HK-2 (cell line): ENCODE measurements at regions not wholly inside any gene's neighbourhood (a gene's known extent, or its start where the extent isn't known, plus 50 kb on each side); places are given as distances from the start of the nearest gene placed in this dataset.
"Not testable (repeated sequence)": the region's sequence is repeated elsewhere in the genome, so short reads cannot be mapped to it uniquely, and the experiment has no call there.

Source experiments
- DNase-seq: peaks from one replicate; pipeline ENCODE4 v3.0.0-alpha.2; 2018; ENCODE audit not compliant: unreplicated experiment

DNA sequence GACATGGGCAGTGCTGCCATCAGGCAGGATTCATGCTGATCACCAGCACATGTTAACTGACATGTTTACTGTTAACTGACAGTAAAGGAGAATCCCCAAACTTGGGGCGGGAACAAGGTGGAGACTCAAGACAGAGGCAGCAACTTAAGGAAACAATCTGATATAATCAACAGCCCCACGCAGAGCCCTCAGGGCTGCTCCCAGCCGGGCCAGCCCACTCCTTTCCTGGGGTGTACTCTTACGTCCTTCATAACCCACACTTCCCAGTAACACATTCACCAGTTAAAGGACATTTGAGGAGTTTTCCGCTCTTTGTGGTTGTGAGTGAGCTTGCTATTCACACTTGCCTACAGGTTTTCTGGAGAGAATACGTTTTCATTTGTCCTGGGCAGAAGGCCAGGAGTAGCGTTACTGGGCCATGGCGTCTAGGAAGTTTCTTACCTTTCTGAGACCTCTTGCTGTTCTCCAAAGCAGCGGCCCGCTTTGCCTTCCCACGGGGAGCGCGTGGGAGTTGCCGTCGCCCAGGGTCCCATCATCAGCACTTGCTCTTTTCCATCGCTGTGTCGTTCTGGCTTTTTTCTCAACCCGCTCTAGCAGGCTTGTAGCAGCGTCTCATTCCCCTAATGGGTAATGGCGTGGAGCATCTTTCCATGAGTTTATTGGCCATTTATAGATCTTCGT lies 56.4 kb downstream of the FOXF2 start:
- DNase-seq: no peak

DNA sequence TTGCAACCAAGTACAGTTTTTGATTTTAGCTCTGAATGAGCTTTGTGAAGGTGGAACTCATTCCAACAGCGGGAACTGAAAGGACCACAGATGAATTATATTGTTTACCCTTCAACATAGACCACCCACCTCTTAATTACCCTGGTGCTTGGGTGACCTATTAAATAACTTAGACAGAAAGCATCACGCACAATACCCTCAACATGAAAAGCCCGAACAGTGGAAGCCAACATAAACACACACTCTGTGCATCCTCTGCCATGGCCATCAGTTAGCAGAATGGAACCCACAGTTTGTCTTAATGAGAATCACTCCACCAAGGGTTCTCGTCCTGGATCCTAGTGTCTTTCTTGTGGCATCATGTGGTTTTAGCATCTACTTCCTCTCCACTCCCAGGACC lies 60.5 kb downstream of the FOXF2 start:
- no peak for DNase-seq

DNA sequence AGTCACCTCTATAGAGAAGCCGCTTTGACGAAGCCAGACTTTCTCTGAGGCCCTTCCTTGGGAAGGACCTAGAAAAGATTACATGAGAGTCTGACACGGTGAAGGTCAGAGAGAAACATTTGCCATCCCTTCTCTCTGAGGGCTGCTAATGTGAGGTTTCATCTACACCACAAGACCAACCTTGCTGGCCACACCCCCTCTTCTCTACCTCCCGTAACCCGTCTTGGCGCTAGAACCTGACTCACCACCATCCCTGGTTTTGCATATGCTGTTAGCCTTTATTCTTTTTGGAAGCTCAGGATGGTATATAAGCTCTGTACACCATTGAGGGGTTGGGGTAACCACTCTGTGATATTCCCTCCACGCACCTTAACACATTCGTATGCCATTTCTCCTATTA lies 63.6 kb downstream of the FOXF2 start:
- DNase-seq: no peak

DNA sequence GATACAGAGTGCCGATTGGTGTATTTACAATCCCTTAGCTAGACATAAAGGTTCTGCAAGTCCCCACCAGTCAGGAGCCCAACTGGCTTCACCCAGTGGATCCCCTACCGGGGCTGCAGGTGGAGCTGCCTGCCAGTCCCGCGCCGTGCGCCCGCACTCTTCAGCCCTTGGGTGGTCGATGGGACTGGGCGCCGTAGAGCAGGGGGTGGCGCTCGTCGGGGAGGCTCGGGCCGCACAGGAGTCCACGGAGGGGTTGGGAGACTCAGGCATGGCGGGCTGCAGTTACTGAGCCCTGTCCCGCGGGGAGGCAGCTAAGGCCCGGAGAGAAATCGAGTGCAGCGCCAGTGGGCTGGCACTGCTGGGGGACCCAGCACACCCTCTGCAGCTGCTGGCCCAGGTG lies 67.4 kb downstream of the FOXF2 start:
- DNase-seq: not testable (repeated sequence)

DNA sequence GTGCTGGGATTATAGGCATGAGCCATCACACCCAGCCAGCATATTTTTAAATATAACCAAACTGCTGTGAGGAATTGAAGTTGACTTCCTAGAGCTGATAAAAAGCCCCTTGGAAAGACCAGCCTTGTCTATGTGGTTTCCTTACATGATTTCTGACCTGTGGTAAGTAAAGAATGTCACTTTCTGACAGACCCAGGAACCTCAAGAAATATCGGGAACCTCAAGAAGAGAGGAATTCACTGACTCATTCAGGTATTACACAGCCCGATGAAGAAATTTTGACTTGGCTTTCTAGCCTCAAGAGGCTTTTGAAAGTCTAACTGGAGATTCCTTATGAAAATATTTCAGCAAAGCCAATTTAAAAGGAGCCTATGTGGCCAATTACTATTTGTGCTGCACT lies 71.8 kb downstream of the FOXF2 start:
- no peak for DNase-seq

DNA sequence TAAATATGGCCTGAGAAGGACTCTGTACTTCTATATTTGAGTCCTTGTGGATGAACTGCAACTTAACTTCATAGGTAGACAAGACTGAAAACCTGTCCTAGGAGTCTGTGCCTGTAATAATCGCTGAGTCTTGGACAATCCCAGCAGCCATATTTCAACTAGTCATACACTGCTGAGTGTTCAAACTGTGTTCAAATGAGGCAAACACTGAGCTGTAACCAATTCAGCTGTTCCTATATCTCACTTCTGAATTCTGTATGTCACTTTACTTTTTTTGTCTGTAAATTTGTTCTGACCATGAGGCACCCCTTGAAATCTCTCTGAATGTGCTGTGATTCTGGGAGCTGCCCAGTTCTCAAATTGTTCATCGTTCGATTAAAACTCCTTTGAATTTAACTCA lies 72.4 kb downstream of the FOXF2 start:
- no peak for DNase-seq

DNA sequence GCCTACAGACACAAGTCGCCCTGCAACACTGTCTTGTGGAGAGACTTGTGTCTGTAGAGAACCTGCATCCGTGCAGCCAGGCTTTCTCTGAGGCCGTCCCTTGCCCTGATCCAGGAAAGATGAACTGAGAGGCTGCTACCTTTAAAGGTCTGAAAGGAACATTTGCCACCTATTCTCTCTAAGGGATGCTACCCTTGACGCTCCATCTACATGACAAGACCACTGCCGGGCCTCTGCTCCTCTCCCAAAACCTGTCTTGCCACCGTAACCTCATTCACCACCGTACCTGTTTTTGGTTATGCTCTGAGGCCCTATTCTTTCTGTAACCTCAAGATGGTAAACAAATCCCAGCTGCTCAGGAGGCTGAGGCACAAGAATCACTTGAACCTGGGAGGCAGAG lies 73.9 kb downstream of the FOXF2 start:
- no peak for DNase-seq

DNA sequence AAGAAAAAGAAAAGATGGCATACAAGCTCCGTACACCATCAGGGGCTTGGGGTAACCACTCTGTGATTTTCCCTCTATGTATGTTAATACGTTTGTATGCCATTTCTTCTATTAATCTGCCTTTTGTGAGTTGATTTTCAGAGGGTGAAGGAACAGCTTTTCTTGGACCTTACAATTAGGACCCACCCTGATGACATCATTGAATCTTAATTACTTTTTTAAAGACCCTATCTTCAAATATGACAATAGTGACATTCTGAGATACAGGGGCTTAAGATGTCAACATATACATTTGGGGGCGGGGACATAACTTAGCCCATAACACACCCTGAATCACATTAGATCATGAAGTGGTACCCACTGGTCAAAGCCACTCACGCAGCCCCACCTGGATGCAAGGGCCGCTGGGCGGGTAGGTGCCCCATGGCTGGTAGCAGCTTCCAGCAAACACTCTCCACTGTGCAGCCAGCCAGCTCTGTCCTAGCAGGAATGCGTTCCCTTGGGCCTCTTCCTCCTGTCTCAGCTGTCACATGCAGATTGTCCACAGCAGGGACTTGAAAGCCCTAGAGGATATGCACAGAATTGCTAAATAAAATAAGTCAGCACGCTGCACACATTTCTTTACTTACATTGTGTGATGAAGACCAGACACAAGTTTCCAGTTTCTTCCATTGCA lies 74.5 kb downstream of the FOXF2 start:
- DNase-seq: no peak

DNA sequence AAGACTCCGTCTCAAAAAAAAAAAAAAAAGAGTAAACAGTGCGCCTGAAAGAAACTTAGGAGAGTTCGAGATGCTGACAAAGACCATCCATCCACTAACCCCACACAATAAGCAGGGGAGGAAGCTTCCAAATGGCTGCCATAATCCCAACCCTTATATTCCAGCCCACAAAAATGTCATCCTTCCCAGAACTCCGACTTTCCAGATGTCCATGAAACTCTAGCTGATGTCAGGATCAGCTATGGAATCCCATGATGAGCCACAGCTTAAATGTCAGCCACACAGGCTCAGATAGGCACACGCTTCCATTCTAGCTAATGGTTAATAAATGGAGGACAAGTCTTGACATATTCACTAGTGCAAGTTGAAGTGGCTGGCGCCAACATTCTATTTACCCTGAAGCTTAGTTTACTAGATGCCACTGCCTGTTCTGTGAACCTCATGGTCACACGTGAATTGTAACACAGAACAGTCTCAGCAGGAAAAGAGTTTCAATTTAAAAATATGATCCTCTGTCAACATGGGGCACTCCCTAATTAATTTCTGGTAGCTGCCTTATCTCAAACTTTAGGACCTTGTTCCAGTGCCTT lies 75.5 kb downstream of the FOXF2 start:
- no peak for DNase-seq

DNA sequence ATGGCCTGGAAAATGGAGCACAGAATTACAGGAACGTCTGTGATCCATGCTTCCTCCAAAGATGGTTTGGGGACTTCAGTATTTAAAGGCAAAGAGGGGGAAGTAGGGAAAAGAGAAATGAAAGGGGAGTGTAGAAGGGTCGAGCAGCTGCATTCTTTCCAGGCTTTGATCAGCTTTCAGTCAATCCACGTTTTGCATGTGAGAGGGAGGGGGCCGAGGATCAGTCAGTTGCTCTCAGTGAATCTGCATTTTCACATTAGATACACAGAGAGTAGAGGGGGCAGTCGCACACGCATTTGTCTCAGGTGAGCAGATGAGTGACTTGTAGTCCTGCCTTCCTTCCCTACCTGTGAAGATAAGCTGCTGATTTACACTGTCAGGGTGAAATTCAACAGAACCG lies 78.8 kb downstream of the FOXF2 start:
- no peak for DNase-seq

DNA sequence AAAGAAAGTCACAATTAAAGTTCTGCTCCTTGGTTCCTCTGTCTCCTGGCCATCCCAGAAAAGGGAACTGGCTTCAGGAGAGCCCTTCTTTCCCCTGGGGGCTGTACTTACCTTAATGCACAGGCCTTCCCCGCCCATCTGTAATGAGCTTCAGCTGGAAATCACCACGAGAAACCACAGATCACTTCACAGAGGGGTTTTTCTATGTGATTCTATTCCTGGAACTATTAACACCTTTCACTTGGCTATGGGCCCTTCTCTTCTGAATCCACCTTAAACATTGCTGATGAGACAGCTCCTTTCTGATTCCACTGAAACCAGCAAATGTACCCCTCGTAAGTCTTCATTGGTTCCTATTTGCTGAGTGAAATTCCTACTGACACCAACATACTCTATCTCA lies 80.7 kb downstream of the FOXF2 start:
- DNase-seq: no peak

DNA sequence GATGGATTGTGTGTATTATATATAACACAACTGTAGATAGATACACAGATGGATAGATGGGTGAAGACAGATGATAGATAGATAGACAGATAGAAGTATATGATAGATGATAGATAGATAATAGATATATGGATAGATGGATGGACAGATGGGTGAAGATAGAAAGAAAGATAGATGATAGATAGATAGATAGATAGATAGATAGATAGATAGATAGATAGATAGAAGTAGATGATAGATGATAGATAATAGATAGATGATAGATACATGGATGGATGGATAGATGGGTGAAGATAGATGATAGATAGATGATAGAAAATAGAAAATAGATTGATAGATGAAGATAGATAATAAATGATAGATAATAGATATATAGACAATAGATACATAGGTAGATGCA lies 83.3 kb downstream of the FOXF2 start:
- no peak for DNase-seq

DNA sequence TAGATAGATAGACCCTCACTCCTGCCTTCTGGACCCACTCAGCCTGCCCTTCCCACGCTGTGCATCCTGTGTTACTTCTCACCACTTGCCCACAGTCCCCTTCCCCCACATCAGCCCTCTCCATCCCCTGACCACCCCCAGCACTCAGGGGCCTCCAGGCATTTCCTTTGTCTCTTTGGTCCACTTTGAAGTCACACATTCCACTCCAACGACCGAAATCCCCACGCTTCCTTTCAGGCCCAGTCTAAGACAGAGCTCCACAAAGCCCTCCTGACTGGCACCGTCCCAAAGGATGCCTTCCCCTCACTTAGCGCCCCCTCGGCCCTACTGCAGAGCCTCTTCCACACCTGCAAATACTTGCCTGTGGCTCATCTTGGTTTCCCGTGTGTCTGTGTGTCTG lies 83.8 kb downstream of the FOXF2 start:
- DNase-seq: no peak

DNA sequence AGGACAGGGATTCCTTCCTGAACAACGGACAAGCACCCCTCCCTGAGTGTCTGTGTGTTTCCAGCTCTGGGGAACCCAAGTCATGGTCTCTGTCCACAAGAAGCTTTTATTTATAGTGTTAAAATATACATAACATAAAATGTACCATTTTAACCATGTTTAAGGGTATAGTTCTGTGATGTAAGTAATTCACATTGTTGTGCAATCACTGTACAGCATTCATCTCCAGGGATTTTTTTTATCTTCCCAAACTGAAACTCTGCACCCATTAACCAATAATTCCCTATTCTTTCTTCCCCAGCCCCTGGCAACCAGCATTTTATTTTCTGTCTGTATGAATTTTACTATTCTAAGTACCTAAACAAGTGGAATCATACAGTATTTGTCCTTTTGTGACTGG lies 84.2 kb downstream of the FOXF2 start:
- DNase-seq: no peak

DNA sequence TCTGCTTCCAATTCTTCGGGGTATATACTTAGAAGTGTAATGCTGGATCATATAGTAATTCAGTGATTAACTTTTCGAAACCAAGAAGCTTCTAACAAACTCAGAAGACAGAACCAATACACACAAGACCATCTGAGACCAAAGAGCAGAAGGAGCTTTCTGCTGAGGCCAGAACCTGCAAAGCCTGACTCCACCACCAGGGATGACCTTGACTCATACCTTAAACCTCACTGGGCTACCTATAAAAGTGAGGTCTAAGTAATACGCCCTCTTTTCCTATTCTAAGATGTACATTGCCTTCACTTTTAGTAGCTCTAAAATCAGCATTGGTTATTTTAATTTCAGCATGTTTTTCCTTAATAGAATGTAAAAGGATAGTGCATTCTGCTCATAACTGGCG lies 84.8 kb downstream of the FOXF2 start:
- DNase-seq: no peak

DNA sequence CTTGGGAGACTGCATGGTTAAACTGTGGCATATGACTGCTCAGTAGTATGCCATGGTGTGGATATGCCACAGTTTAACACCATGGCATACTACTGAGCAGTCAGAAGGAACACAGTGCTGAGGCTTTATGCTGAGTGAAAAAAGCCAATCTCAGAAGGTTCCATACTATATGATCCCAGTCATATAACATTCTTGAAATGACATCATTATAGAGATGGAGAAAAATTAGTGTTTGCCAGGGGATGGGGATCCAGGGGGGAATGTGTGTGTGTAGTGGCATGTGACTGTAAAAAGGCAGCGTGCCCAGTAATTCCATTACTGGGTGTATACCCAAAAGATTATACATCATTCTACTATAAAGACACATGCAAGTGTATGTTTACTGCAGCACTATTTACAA lies 85.8 kb downstream of the FOXF2 start:
- no peak for DNase-seq

DNA sequence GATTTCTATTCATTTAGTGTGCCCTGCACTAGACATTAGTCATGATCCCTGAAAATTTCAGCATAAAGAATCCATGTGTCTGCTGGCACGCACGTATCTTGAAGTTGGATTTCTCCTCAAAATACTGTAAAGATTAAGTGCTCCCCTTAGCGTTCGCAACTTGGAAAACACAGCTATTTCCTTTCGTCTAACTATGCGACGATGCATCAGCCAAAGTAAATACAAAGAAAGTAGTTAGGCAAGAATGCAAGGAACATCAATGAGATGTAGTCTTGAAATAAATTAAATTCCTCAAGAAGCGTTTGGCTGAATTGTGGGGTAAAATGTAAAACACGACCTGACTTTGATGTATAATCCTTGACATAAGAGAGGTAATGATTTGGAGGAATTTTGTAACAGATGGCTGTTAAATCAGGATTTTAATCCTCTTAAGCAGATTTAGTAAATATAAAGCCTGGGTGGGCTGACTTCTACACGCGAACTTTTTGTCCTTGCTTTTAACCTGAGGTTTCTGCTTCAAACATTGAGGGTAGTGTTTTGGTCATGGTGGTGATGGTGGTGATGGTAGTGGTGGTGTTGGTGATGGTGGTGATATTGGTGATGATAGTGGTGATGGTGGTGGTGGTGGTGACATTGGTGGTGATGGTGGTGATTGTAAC lies 88.2 kb downstream of the FOXF2 start:
- DNase-seq: no peak

DNA sequence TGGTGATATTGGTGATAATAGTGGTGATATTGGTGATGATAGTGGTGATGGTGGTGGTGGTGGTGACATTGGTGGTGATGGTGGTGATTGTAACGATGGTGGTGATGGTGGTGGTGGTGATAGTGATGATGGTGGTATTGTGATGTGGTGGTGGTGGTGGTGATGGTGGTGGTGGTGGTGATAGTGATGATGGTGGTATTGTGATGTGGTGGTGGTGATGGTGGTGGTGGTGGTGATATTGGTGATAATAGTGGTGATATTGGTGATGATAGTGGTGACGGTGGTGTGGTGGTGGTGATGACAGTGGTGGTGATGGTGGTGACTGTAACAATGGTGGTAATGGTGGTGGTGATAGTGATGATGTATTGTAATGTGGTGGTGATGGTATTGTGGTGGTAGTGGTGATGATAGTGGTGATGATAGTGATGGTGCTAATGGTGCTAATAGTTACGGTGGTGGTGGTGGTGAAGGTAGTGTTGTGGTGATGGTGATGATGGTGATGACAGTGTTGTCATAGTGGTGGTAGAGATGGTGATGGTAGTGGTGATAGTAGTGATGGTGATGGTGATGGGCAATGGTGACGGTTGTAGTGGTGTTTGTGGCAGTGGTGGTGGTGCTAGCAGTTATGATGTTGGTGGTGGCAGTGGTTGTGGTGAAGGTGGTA lies 88.9 kb downstream of the FOXF2 start:
- DNase-seq: not testable (repeated sequence)

DNA sequence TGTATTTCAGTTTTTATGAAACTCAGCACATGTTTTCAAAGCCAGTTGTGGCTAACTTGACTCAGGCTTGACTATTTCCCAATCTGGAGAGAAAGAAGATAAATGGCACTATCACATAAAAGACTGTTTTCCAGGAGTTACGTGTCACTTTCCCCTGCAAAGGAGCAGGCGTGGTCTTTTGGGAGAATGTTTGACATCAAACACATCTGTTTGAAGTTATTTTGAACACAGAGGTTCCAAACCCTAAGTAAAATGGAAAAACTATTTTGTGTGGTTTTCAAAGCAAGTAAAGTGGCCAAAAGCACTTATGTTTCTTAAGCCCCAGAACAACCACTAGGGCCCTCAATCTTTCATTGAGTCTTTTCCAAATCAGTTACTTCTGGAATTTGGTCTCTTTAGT lies 89.7 kb downstream of the FOXF2 start:
- DNase-seq: no peak

DNA sequence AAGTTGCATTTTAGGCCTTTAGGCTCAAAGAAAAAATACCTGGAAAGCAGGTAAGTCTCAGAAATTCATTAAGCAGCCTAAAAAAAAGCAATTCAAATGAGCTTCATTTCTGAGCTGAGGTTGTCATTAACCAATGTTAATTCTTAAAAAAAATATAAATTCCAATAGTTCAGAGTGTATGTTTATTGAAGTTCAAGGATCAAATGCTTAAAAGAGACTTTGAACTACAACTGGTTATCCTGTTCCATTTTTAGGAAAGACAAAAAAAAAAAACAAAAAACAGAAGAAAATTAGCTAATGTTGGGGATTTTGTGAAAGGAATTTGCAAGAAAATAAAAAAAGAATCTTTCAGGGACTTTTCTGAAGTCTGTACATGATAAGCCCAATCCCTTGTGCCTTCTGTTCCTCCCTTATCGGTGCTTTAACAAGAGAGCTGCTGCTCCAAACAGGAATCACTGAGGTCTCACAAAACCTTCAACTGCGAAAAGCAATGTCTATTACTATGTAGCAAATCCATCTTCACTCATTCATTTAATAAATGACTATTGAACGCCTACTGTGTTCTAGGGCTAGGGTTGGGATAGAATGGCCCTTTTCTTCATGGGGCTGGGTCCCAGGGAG lies 90.3 kb downstream of the FOXF2 start:
- no peak for DNase-seq

DNA sequence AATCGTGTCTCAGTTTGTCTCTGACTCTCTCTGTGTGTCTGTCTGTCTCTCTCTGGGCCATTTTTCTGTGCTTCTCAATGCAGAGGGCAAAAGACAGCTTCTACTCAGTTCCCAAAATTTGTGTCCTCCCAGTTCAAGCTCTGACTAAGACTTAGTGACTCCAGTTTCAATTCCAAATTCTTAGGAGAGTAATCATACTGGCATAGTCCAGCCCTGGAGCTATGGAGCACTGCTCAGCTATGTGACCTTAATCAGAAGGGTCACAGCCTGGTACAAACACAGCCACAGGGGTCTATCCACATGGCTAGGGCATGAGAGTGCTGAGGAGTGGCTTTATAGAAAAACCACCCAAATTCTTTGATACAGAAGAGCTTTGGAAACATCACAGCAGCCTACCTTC lies 91.9 kb downstream of the FOXF2 start:
- no peak for DNase-seq
